Neural progenitor cell (in vitro differentiated cells): ENCODE measurements at regions not wholly inside any gene's neighbourhood (a gene's known extent, or its start where the extent isn't known, plus 50 kb on each side); places are given as distances from the start of the nearest gene placed in this dataset.

Experiments
- DNase-seq: peaks from one replicate; pipeline ENCODE4 v3.0.0-alpha.2; 2016; ENCODE audit warnings: low spot score
- H2AFZ ChIP-seq: fragments of 200-600 bp; sonication (generic); replicated peaks from 2 replicates; pipeline ENCODE4 v1.6.1; 2016; ENCODE audit warnings: antibody characterized with exemption
- H3F3A ChIP-seq: fragments of 200-600 bp; sonication (generic); 2 replicates; pipeline ENCODE4 v1.6.1; 2016; ENCODE audit warnings: antibody characterized with exemption, low read depth
- H3K27ac ChIP-seq: fragments of 200-600 bp; sonication (generic); 2 replicates; pipeline ENCODE4 v1.5.1; 2016; ENCODE audit warnings: mild to moderate bottlenecking
- H3K27me3 ChIP-seq: fragments of 200-600 bp; sonication (generic); 2 replicates; pipeline ENCODE4 v1.6.1; 2016; ENCODE audit warnings: mild to moderate bottlenecking, moderate library complexity
- H3K36me3 ChIP-seq: fragments of 200-600 bp; sonication (generic); 2 replicates; pipeline ENCODE4 v1.5.1; 2016
- H3K4me1 ChIP-seq: fragments of 200-600 bp; sonication (generic); 2 replicates; pipeline ENCODE4 v1.6.1; 2016; ENCODE audit warnings: mixed run types
- H3K4me2 ChIP-seq: fragments of 200-600 bp; sonication (generic); 2 replicates; pipeline ENCODE4 v1.6.1; 2016
- H3K4me3 ChIP-seq: fragments of 200-600 bp; sonication (generic); 2 replicates; pipeline ENCODE4 v1.5.1; 2016
- H3K79me2 ChIP-seq: fragments of 200-600 bp; sonication (generic); 2 replicates; pipeline ENCODE4 v1.6.1; 2016; ENCODE audit warnings: low read depth
- H3K9ac ChIP-seq: fragments of 200-600 bp; sonication (generic); 2 replicates; pipeline ENCODE4 v1.6.1; 2016
- H3K9me3 ChIP-seq: fragments of 200-600 bp; sonication (generic); 2 replicates; pipeline ENCODE4 v1.5.1; 2016; ENCODE audit warnings: low read depth
- H4K20me1 ChIP-seq: fragments of 200-600 bp; sonication (generic); 2 replicates; pipeline ENCODE4 v1.6.1; 2016; ENCODE audit warnings: low read depth
- H3K27ac Mint-ChIP-seq: 3 replicates; pipeline ENCODE4 v1.8.0; 2021; ENCODE audit warnings: mixed read lengths
- H3K27me3 Mint-ChIP-seq: 2 replicates; pipeline ENCODE4 v1.8.0; 2022; ENCODE audit warnings: low read depth, mild to moderate bottlenecking, inconsistent platforms, moderate library complexity, mixed read lengths; ENCODE audit not compliant: insufficient read depth
- H3K36me3 Mint-ChIP-seq: 3 replicates; pipeline ENCODE4 v1.8.0; 2021; ENCODE audit warnings: mixed read lengths
- H3K4me1 Mint-ChIP-seq: 3 replicates; pipeline ENCODE4 v1.8.0; 2021; ENCODE audit warnings: mixed read lengths
- H3K4me3 Mint-ChIP-seq: 3 replicates; pipeline ENCODE4 v1.8.0; 2021; ENCODE audit warnings: mild to moderate bottlenecking, moderate library complexity, mixed read lengths
- H3K9me3 Mint-ChIP-seq: 3 replicates; pipeline ENCODE4 v1.8.0; 2020; ENCODE audit warnings: mixed read lengths
- CTCF ChIP-seq: fragments of 200-600 bp; sonication (generic); IDR thresholded peaks from 2 replicates; pipeline ENCODE4 v1.5.1; 2017; ENCODE audit warnings: antibody characterized with exemption, mild to moderate bottlenecking
- EZH2 ChIP-seq: fragments of 200-600 bp; sonication (generic); IDR thresholded peaks from 2 replicates; pipeline ENCODE4 v1.6.1; 2017; ENCODE audit warnings: antibody characterized with exemption, mild to moderate bottlenecking, moderate library complexity
- EZH2phosphoT487 ChIP-seq: fragments of 200-600 bp; sonication (generic); IDR thresholded peaks from 2 replicates; pipeline ENCODE4 v1.6.1; 2017; ENCODE audit warnings: antibody characterized with exemption

- peaks cover 5% of the 10 kb centered on the region for H3K9me3 Mint-ChIP-seq
- no peaks in the 10 kb centered on the region for H3K36me3 ChIP-seq
- peaks cover 47% of the 10 kb centered on the region for H3K27me3 ChIP-seq
- H4K20me1 ChIP-seq: no peaks in the 10 kb centered on the region
- TF ChIP-seq EZH2phosphoT487: no peak
- no peak for TF ChIP-seq EZH2
- no peak for TF ChIP-seq CTCF
- H2AFZ ChIP-seq: no peak overlapping the region
- DNase-seq: peak; percentile 37
- H3K27ac ChIP-seq: no peak overlapping the region
- H3K27me3 Mint-ChIP-seq: peaks cover 7% of the 10 kb centered on the region
- H3K36me3 Mint-ChIP-seq: peaks cover 3% of the 10 kb centered on the region
- H3K9ac ChIP-seq: no peak overlapping the region
- H3K4me2 ChIP-seq: no peak overlapping the region
- no peak overlapping the region for H3K4me3 Mint-ChIP-seq
- H3K4me1 ChIP-seq: peaks cover 12% of the 10 kb centered on the region
- H3K27ac Mint-ChIP-seq: no peak overlapping the region
- H3K4me3 ChIP-seq: no peak overlapping the region
- no peaks in the 10 kb centered on the region for H3F3A ChIP-seq
- no peaks in the 10 kb centered on the region for H3K79me2 ChIP-seq
- no peaks in the 10 kb centered on the region for H3K9me3 ChIP-seq
- peaks cover 23% of the 10 kb centered on the region for H3K4me1 Mint-ChIP-seq
Measured at GRCh38 chr6:19320111-19320581, 517.0 kb upstream of the ID4 start.

- Mint-ChIP-seq H3K4me3 (no peak overlapping the region), H3K27me3 (peaks cover 3% of the 10 kb centered on the region), H3K27ac (no peak overlapping the region), H3K4me1 (peaks cover 26% of the 10 kb centered on the region), H3K36me3 (no peaks in the 10 kb centered on the region), H3K9me3 (no peaks in the 10 kb centered on the region)
- no peaks in the 10 kb centered on the region for H3F3A ChIP-seq
- no peaks in the 10 kb centered on the region for H3K9me3 ChIP-seq
- peaks cover 19% of the 10 kb centered on the region for H3K27me3 ChIP-seq
- H3K4me2 ChIP-seq: no peak overlapping the region
- H3K9ac ChIP-seq: no peak overlapping the region
- DNase-seq: no peak
- peaks cover 12% of the 10 kb centered on the region for H3K4me1 ChIP-seq
- no peaks in the 10 kb centered on the region for H4K20me1 ChIP-seq
- no peak overlapping the region for H2AFZ ChIP-seq
- no peak overlapping the region for H3K4me3 ChIP-seq
- no peak for TF ChIP-seq EZH2phosphoT487
- TF ChIP-seq CTCF: no peak
- TF ChIP-seq EZH2: no peak
- H3K79me2 ChIP-seq: no peaks in the 10 kb centered on the region
- H3K36me3 ChIP-seq: no peaks in the 10 kb centered on the region
- H3K27ac ChIP-seq: no peak overlapping the region
Measured at GRCh38 chr6:19322691-19323485, 514.3 kb upstream of the ID4 start.

- no peaks in the 10 kb centered on the region for H3K36me3 Mint-ChIP-seq
- H3K27me3 ChIP-seq: peaks cover 4% of the 10 kb centered on the region
- H3K27ac ChIP-seq: no peak overlapping the region
- no peak overlapping the region for H3K4me3 ChIP-seq
- H3K9me3 ChIP-seq: no peaks in the 10 kb centered on the region
- no peaks in the 10 kb centered on the region for H3K79me2 ChIP-seq
- peaks cover 26% of the 10 kb centered on the region for H3K4me1 Mint-ChIP-seq
- no peak overlapping the region for H2AFZ ChIP-seq
- no peaks in the 10 kb centered on the region for H3K36me3 ChIP-seq
- H3K27me3 Mint-ChIP-seq: peaks cover 2% of the 10 kb centered on the region
- H3K4me3 Mint-ChIP-seq: no peak overlapping the region
- TF ChIP-seq EZH2phosphoT487 (no peak), EZH2 (no peak), CTCF (no peak)
- H3K9me3 Mint-ChIP-seq: no peaks in the 10 kb centered on the region
- H3K27ac Mint-ChIP-seq: no peak overlapping the region
- H3K9ac ChIP-seq: no peak overlapping the region
- no peaks in the 10 kb centered on the region for H3F3A ChIP-seq
- no peak overlapping the region for H3K4me2 ChIP-seq
- H4K20me1 ChIP-seq: no peaks in the 10 kb centered on the region
- no peak for DNase-seq
- H3K4me1 ChIP-seq: peaks cover 12% of the 10 kb centered on the region
Measured at GRCh38 chr6:19324376-19324775, 512.8 kb upstream of the ID4 start.
